Right lobe of liver (tissue), 4 donors: ENCODE measurements at regions not wholly inside any gene's neighbourhood (a gene's known extent, or its start where the extent isn't known, plus 50 kb on each side); places are given as distances from the start of the nearest gene placed in this dataset.

Source experiments
- CTCF ChIP-seq, 4 donors: fragments of 200-600 bp in 3 of 4; fragments of 450-650 bp in 1 of 4; IDR thresholded peaks; one replicate each; pipeline versions ENCODE4 v1.5.1 to v1.8.0; 2016 to 2022; ENCODE audit warnings: antibody characterized with exemption in 4 of 4, mild to moderate bottlenecking in 2 of 4
- POLR2A ChIP-seq: fragments of 450-650 bp; IDR thresholded peaks from one replicate; pipeline ENCODE4 v1.6.1; 2017; ENCODE audit warnings: antibody characterized with exemption, mild to moderate bottlenecking
- donor health status: DM: no; HTN: no; CAD: no.
- donor health status: DM: no; HTN: no; CAD: no.
- donor health status: DM: no; HTN: yes; CAD: no.

GRCh38 chr18:27501671-27502070, 316.6 kb upstream of the CHST9 start:
- TF ChIP-seq CTCF (IDR thresholded peaks at IDR 0.05) (no peak), POLR2A (no peak)
